Omental fat pad (tissue), 3 donors: ENCODE measurements at regions not wholly inside any gene's neighbourhood (a gene's known extent, or its start where the extent isn't known, plus 50 kb on each side); places are given as distances from the start of the nearest gene placed in this dataset.

Source experiments
- ATAC-seq: fragments of 150-250 bp; one replicate; pipeline ENCODE4 v1.9.1; 2016; ENCODE audit warnings: mild to moderate bottlenecking, moderate library complexity; ENCODE audit not compliant: low FRiP score
- DNase-seq: peaks from one replicate; pipeline ENCODE4 v3.0.0-alpha.2; 2019; ENCODE audit warnings: low spot score
- CTCF ChIP-seq, 3 donors: fragments of 450-650 bp; IDR thresholded peaks; one replicate each; pipeline ENCODE4 v1.5.1; 2016 to 2017; ENCODE audit warnings: antibody characterized with exemption in 3 of 3, mild to moderate bottlenecking in 3 of 3, moderate library complexity in 2 of 3

DNA sequence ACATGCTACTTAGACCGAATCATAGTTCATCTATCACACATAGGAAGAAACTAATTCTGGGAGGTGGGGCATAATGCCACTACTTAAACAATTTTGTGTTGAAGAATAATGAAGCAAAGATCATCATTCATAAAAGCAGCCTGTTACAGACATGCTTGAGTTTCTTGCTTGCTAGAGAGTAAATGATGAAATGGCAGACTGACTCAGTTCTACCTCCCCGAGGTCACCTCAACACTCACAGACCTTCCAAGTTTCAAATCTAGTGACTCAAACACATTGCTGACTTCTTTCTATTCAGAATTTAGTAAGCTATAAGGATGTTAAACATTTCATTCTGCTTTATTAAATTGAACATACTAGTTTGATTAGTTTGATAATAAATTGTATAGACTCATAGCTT, 636.5 kb upstream of the FRG1 start:
- DNase-seq (no peak), ATAC-seq (no peak)
- TF ChIP-seq CTCF (IDR thresholded peaks at IDR 0.05), result no peak

GRCh38 chr4:189304809-189305208, 635.9 kb upstream of the FRG1 start:
- no peak for TF ChIP-seq CTCF (IDR thresholded peaks at IDR 0.05)
- DNase-seq (no peak), ATAC-seq (no peak)

DNA sequence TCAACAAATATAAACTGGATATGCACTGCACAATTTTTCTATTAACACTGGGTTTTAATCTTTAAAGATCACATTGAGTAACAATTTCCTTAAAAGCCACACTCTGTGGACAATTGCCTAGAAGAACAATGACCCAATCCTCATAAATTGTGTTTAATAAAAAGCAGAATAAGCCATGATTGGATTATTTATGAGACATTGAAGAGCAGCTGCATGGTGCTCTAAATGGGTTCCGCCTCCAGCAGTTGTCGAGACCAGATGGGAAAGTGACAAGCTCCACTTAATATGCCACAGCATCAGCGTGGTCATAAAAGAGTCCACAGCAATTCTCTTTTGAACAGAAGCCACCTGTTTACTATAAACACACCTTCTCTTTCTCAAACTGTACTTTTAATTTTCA, 635.2 kb upstream of the FRG1 start:
- TF ChIP-seq CTCF (IDR thresholded peaks at IDR 0.05), result no peak
- DNase-seq (no peak), ATAC-seq (no peak)

- DNase-seq (no peak), ATAC-seq (no peak)
- no peak for TF ChIP-seq CTCF (IDR thresholded peaks at IDR 0.05)
Observed at GRCh38 chr4:189311251-189311650, 629.4 kb upstream of the FRG1 start.

DNA sequence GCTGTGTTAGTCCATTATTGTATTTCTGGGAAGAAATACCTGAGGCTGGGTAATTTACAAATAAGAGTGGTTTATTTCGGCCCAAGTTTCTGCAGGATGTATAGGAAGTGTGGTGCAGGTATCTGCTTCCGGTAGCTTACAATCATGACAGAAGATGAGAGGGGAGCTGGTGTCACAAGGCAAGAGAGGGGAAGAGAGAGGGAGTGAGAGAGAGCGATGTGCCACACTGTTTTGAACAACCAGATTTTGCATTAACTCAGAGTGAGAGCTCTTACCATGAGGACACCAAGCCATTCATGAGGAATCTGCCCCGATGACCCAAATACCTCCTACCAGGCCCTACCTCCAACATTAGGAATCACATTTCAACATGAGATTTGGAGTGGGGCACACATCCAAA, 627.6 kb upstream of the FRG1 start:
- no peak for ATAC-seq
- no peak for TF ChIP-seq CTCF (IDR thresholded peaks at IDR 0.05)
- DNase-seq, result no peak

DNA sequence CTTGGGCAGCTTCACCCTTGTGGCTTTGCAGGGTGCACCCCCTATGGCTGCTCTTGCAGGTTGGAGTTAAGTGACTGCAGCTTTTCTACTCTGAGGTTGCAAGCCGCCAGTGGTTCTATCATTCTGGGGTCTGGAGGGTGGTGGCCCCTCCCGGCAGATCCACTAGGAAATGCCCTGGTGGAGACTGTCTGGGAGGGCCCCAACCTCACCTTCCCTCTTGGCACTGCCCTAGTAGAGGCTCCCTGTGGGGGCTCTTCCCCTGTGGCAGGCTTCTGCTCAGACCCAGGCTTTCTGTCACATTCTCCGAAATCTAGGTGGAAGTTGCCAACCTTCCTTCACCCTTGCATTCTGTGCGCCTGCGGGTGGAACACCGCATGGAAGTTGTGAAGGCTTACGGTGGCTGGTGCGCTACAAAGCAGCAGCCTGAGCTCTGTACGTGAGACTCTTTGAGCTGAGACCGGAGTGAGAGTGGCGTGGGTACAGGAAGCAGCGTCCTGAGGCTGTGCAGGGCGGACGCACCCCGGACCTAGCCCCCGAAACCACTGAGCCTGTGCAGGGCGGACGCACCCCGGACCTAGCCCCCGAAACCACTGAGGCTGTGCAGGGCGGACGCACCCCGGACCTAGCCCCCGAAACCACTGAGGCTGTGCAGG, 626.7 kb upstream of the FRG1 start:
- no peak for ATAC-seq
- DNase-seq, result no peak
- no peak for TF ChIP-seq CTCF (IDR thresholded peaks at IDR 0.05)

- no peak for TF ChIP-seq CTCF (IDR thresholded peaks at IDR 0.05)
- no peak for ATAC-seq
- no peak for DNase-seq
Observed at GRCh38 chr4:189322426-189322825, 618.2 kb upstream of the FRG1 start.
